ENCODE measurements at regions not wholly inside any gene's neighbourhood (a gene's known extent, or its start where the extent isn't known, plus 50 kb on each side); places are given as distances from the start of the nearest gene placed in this dataset.

DNA sequence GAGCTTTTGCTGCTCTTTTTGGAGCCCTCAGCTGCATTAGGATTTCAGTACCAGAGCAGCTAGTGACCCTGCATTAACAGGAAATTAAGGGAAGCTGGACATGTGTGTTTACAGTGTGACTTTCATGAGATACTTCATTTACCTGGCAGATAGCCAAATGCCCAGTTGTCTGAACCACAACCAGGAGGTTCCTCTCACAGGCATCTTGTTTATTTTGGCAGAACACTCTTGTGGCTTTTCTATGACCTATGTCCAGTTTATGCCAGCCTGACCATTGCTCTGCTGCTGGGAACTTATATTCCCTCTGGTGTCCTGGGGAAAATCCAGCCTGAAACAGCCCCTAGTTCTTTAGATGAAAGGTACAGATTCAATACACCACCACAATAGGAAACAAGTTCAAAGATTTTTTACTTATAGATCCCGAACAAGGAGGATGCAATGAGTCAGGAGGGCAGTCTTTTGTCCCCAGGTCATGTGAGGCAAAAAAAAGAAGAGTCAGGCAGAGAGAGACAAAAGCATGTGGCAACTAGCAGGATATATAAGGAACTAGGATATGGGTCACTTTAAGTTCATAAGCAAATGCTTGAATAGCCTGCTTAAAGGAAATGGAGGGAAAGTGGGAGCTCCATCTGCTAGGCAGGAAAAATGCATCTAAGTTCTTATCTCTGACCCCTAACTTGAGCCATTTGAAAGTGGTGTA is 379.3 kb downstream of the INSC start:
- no peak overlapping the region for H3K4me2 ChIP-seq (ENCODE audit: low read depth, low read length)
- BruUV-seq (replicated peaks), result no TSS peak
- in situ Hi-C loops (cut with HindIII; ENCODE audit: extremely low pct_ligation_motif_present, low pct_unique_long_range_greater_than_20kb) (no loop called here), intact Hi-C loops (cut with micrococcal nuclease; ENCODE audit: unreplicated experiment) (no loop called here)
- WGBS (ENCODE audit: low lambda C conversion rate), result 4% methylated on average over 1 of the region's 1 CpG
- H3K79me2 ChIP-seq (ENCODE audit: insufficient read depth, low read length), result no peaks in the 10 kb centered on the region
- ATAC-seq, result no peak
- H3K4me3 ChIP-seq (replicated peaks in 1 of 3; ENCODE audit: insufficient read depth in 1 of 3, low read depth in 2 of 3, low read length in 3 of 3), result no peak overlapping the region
- H3K36me3 ChIP-seq (replicated peaks in 1 of 2; ENCODE audit: control insufficient read depth in 1 of 2, insufficient read depth in 2 of 2, low read length in 2 of 2), result no peaks in the 10 kb centered on the region
- no peak for FAIRE-seq
- no peak overlapping the region for H2AFZ ChIP-seq (ENCODE audit: low read length)
- ChIA-PET CTCF (ENCODE audit: low intra/inter-chr PET ratio, low total read pairs) (no interaction called here), POLR2A (no interaction called here)
- H3K27ac ChIP-seq (ENCODE audit: extremely low read length, insufficient read depth, low read length), result no peak overlapping the region
- no peaks in the 10 kb centered on the region for H3K9me3 ChIP-seq (ENCODE audit: low read length)
- no peak for DNase-seq (ENCODE audit: low spot score)
- no peak overlapping the region for H3K9ac ChIP-seq (ENCODE audit: insufficient read depth, low read depth, low read length)
- no peaks in the 10 kb centered on the region for H3K4me1 ChIP-seq (ENCODE audit: insufficient read depth, low read length)
- no peaks in the 10 kb centered on the region for H4K20me1 ChIP-seq (ENCODE audit: insufficient read depth, low read length)
- TF ChIP-seq ZFX (CRISPR knock-in tag; IDR thresholded peaks at IDR 0.05; ENCODE audit: low read depth), result no peak
- TF ChIP-seq PRDM10 (CRISPR knock-in tag; IDR thresholded peaks at IDR 0.05; ENCODE audit: low read depth), result no peak
- no peak for TF ChIP-seq ZFP82 (CRISPR knock-in tag; IDR thresholded peaks at IDR 0.05; ENCODE audit: borderline replicate concordance)
- TF ChIP-seq ZNF614 (CRISPR knock-in tag; IDR thresholded peaks at IDR 0.05; ENCODE audit: borderline replicate concordance), result no peak
- no peak for TF ChIP-seq FOXA3 (CRISPR knock-in tag; IDR thresholded peaks at IDR 0.05)
- TF ChIP-seq ZNF253 (CRISPR knock-in tag; IDR thresholded peaks at IDR 0.05; ENCODE audit: borderline replicate concordance), result no peak
- TF ChIP-seq ZBTB20 (CRISPR knock-in tag; IDR thresholded peaks at IDR 0.05; ENCODE audit: borderline replicate concordance, low read depth), result no peak
- H3K27me3 ChIP-seq (ENCODE audit: control insufficient read depth in 1 of 2, insufficient read depth in 2 of 2, low read length in 2 of 2), result no peaks in the 10 kb centered on the region
